MM.1S (cell line): ENCODE measurements at regions not wholly inside any gene's neighbourhood (a gene's known extent, or its start where the extent isn't known, plus 50 kb on each side); places are given as distances from the start of the nearest gene placed in this dataset.

Experiments
- CTCF ChIP-seq: fragments of 300-600 bp; sonication (generic); IDR thresholded peaks from 2 replicates; pipeline ENCODE4 v1.5.1; 2016; ENCODE audit warnings: antibody characterized with exemption, low read length, mixed read lengths
- EZH2 ChIP-seq: fragments of 300-600 bp; sonication (generic); optimal IDR thresholded peaks from 2 replicates; pipeline ENCODE3; 2017; ENCODE audit warnings: low read depth, mild to moderate bottlenecking, antibody characterized with exemption, low read length, mixed read lengths
- EZH2phosphoT487 ChIP-seq: fragments of 300-600 bp; sonication (generic); IDR thresholded peaks from 2 replicates; pipeline ENCODE4 v1.6.1; 2018; ENCODE audit warnings: antibody characterized with exemption, low read length

- no peak for TF ChIP-seq CTCF
- no peak for TF ChIP-seq EZH2
- TF ChIP-seq EZH2phosphoT487, result no peak
Measured at GRCh38 chr10:30228417-30229036, 120.6 kb downstream of the MTPAP start.
